Limb (tissue), 2 donors: ENCODE measurements at regions not wholly inside any gene's neighbourhood (a gene's known extent, or its start where the extent isn't known, plus 50 kb on each side); places are given as distances from the start of the nearest gene placed in this dataset.
"Not testable (repeated sequence)": the region's sequence is repeated elsewhere in the genome, so short reads cannot be mapped to it uniquely, and the experiment has no call there.

Experiments
- DNase-seq, 2 donors: peaks; one replicate each; pipeline ENCODE4 v3.0.0-alpha.2; 2016; ENCODE audit errors: extremely low spot score in 2 of 2

DNA sequence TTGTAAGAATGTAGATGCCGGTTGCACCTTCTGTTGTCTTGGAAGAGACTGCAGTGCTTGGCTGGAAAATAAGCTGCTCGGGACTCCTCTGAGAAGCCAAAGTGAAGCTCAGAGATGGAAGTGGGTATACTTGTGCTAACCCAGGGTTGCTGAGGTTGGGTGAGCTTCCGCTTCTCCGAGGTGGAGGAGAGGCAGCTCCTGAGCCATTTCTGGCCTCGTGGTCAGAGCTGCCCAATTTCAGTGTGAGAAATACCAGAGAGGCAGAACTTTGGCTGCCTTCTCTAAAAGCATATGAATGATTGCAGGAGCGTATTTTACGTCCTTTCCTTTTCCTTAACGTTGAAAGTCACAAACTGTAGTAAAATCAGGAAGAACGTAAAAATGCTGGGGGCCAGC is 292.0 kb upstream of the PLGLB2 start:
- DNase-seq = not testable (repeated sequence)

DNA sequence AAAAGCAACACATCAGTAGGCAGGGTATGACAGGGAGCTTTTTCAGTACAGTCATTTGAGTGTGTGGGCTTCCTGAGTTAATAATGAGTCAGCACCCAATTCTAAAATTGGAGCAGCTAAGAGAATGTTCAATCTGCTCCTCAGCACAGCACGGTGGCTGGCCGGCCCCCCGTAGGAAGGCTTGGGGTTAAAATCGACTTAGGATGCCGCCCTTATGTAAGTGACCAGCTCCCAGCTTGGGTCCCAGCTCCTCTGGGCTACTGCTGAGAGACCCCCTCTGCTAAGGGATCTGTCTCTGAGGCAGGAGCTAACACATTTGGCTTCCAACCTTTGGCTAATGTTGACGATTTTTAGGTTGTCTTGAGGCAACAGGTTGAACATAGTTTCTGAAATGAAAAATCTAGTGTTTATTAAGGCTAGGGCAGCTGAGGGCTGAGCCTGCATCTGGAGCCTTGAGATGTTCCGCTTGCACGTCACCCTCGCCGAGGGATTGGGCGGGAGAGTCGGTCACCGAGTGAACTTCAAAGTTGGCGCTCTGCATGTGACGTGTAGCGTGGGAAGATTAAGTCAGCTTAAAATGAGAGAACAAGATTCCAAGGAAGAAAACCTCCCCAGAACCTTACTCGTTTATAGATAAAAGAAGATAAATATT is 291.3 kb upstream of the PLGLB2 start:
- DNase-seq = not testable (repeated sequence)

DNA sequence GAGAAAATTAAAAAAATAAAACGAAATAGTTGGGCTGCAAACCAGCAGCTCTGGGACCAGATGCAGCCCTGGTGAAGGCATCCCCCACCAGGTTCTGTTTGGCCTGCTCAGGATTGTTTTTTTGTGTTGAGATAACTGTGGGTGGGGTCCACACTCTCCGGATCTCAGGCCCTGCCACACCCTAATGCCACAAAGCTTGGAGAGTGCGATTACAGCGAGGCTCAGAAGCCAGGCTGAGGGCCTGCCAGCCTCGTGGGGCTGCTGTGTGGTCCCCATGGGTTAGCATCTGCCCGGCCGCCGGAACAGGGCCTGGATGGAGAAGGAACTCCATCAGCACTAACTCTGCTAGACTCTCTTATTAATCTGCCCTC is 290.8 kb upstream of the PLGLB2 start:
- DNase-seq = not testable (repeated sequence)

DNA sequence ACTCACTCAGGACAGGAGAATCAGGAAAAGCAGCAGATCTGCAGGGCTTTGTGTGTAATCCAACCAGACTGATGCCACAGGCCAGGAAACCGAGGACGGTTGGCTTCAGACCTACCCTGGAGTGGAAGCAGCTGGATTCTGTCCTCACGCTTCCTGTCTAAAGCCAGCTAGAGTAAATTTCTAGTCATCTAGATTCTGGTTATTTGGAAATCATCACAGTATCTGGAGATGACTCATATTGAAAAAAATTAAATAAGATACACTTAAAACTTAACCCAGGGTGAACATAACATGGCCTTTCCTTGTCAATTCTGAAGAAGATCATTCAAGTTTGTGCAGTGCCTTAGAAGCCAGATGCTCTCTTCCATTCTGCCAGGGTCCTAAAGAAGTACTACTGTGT is 288.9 kb upstream of the PLGLB2 start:
- not testable (repeated sequence) for DNase-seq

DNA sequence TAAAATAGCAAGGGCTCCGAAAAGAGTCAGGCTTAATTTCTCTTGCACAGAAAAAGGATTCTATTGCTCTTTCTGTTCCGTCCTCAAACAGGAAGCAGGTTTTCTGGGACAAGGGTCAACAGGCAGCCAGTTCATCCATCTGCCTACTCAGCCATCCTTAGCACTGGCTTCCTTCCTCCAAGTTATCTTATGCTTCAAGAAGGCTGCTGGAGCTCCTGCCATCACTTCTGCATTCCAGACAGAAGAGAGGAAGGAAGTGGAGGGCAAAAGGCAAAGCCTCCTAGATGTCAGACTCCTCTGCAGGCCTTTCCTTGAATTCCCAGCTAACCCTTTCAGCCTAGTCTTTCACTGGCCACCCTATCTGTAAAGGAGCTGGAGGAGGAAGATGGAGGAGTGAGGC is 287.8 kb upstream of the PLGLB2 start:
- not testable (repeated sequence) for DNase-seq

DNA sequence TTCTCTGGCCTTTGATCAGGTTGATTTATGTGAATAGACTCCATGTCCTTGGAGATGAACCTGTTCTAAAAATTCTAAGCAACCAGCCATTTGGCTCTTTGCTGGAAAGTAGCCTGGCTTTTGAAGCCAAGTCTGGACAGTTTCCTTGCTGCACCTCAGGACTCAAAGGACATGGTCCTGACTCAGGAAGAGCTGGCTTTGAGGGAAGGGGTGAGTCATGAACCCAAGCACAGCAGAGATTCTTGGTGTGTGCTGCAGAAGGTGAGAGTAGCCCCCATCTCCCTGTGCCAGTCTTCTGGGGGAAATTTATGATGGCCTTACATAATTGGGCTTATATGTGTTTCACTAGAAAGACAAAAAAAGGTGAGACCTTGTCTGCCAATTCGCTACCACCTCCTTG is 287.2 kb upstream of the PLGLB2 start:
- DNase-seq = not testable (repeated sequence)

DNA sequence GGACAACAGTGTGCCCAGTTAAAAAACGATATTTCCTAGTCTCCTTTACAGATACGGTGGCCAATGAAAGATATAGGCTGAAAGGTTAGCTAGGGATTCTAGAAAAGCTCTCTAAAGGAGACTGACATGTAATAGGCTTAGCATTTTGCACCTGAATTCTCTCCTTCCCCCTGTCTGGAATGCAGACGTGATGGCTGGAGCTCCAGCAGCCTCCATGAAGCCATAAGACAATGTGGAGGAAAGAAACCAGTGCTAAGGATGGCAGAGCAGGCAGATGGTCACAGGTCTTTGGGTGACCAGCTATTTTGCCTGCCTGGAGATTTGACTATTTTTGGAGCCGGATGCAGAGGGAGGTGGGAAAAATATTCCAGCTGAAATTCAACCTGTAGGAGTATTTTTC is 286.2 kb upstream of the PLGLB2 start:
- not testable (repeated sequence) for DNase-seq

DNA sequence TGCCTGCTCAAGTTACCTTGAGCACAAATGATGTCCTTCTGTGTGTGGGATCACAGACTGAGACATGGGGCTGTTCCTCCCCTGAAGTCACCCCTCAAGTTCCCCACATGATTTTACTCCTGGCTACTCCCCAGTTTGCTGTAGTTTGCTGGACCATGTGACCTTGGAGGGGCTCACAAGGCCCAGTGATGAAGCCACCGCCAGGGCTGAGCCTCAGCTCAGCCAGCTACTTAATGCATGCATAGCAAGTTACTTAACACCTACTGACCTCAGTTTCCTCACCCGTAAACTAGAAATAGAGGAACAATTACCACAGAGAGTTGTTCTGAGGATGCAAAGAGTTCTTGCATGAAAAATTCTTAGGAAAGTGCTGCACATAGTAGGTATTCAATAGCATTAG is 283.7 kb upstream of the PLGLB2 start:
- not testable (repeated sequence) for DNase-seq

DNA sequence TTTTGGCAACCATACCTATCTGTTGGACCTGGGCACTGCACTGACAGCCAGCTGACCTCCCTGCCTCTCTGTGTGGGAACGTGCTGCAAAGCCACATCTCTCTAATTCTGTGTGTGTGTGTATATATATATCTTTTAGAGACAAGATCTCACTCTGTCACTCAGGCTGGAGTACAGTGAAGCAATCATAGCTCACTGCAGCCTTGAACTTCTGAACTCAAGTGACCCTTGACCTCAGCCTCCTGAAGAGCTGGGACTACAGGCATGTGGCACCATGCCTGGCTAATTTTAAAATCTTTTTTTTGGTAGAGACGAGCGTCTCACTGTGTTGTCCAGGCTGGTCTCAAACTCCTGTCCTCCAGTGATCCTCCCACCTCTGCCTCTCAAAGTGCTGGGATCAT is 282.2 kb upstream of the PLGLB2 start:
- not testable (repeated sequence) for DNase-seq

DNA sequence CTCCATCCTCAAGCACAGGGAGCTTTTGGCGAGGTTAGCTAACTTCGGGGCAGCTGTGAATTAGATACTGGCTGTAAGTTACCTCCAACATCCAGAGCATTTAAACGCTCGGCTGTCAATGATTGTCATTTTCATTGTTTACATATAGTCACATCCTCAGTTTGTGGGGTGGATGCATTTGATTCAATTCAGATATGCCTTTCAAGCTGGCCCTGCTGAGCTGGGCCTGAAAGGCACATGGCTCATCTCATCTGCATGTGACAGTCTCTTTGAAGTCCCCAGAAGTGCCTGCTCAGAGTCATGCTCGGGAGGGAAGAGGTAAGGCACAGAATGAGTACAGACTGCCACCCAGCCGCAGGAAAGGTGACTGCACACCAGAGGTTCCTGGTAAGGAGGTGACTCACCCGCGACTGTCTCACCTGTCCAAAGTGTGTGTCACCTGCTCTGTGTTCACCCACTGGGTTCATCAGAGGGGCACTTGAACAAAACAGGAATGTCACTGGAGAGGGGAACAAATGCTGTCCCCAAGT is 281.2 kb upstream of the PLGLB2 start:
- not testable (repeated sequence) for DNase-seq

DNA sequence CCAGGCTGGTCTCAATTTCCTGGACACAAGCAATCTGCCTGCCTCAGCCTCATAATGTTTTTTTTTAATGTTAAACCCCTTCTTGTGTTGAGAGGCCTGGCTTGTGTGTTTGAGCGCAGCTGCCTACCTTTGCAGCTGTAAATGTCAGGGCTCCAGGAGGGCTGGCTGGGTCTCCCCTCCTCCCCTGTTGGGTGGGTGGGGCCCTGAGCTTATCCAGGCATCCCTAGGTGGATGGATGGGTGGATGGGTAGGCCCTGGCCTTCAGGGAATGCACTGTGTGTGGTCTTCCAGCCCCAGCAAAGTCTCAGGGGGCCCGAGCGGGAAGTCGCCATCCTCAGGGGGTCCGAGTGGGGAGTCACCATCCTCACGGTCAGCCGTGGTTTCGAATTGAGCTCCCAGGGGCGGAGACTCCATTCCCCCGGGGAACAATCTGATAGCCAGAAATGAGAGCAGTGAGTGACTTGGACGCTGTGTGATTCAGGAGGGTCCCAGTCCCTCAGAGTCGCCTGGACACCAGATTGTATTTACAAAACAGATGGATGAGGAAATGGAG is 279.4 kb upstream of the PLGLB2 start:
- DNase-seq = not testable (repeated sequence)

DNA sequence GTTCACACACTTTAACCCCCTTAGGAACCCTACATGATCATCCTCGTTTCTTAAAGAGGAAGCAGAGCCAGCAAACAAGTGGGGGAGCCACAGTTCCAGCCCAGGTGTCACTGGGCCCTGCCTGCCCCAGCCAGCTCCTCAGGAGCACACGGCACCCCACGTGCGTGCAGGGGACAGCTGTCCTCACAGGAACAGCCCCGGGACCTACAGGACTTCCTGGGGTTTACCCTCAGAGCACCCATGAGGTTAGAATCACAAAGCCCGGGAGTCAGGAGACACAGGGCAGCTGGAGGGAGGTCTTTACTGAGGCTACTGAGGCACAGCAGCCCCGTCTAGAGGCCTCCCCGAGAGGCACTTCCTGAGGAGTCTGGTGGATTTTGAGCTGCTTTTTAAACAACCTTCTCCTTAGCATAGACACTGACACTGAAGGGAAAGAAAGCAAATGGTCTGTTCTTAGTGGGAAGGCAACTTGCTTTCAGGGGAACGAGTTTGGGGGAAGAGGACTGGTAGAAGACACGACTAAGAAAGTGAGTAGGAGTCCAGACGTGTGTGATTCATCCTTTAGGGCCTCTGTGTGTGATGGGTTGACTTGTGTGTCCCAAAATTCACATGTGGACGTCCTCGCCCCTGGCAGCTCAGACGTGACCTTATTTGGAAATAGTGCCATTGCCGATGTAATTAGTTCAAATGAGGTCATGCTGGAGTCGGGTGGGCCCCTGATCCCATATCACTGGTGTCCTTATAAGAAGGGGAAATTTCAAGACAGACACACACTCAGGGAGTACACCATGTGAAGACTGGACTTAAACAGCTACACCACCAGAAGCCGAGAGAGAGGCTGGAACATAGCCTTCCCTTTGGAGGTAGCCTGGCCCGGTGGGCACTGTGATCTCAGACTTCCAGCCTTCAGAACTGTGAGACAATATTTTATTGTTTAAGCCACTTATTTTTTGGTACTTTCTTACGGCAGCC is 278.4 kb upstream of the PLGLB2 start:
- DNase-seq = not testable (repeated sequence)

DNA sequence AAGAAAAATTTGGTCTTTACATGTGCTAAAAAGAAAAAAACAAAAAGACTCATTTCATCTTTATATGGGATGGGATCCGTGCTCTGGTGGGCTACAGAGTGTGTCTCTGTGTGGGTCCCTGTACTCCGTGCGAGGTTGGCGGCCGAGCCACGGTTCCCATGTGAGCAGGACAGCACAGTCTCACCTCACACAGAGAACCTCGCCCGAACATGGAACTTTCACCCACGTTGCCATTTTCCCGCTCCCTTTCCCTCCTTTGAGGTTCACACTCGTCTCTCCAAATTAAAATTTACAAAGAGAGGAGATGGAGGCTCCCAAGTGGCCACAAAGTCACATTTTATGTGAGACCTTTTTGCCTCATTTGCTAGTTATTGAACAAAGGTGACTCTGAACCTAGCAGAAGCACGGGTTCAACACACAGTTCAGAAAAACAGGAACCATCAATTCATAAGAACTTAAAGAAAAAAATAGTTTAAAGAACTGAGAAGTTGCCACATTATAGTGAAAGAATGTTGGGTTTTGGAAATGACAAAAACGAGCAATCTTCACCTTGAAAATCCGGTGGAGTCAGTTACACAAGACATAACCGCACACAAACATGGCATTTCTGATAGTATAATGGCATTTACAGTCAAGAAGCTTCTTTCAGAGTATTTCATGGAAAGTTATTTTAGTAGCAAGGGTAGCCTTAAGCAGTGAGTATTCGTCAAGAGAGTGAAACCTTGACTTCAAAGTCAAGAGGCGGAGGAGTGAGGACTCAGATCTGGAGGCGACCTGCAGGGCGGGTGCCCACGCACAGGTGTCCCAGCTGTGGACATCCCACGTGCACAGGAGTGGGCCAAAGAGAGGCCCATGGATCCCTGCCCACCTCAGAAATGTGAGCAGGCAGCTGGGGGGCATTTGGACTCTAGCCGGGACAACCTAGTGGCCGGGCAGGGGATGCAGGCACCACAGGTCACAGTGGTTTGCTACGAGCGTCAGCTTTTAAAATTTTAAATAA is 277.2 kb upstream of the PLGLB2 start:
- not testable (repeated sequence) for DNase-seq

DNA sequence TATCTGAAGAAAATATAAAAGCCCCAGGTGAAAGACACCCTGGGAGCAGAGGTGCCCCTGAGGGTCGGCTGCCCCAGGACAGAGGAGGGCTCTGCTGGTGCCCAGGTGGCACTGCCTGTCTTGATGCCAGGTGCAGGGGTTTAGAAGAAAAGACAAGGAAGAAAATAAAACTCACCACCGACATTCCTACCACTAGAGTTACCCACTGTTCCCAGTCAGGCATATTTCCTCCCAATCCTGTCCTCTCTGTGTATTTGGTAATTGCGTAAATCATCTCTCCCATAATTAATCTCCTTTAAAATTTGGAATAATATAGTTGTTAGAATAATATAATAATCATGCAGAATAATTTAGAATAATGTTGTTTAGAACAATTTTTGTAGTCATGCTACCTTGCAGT is 276.4 kb upstream of the PLGLB2 start:
- not testable (repeated sequence) for DNase-seq

DNA sequence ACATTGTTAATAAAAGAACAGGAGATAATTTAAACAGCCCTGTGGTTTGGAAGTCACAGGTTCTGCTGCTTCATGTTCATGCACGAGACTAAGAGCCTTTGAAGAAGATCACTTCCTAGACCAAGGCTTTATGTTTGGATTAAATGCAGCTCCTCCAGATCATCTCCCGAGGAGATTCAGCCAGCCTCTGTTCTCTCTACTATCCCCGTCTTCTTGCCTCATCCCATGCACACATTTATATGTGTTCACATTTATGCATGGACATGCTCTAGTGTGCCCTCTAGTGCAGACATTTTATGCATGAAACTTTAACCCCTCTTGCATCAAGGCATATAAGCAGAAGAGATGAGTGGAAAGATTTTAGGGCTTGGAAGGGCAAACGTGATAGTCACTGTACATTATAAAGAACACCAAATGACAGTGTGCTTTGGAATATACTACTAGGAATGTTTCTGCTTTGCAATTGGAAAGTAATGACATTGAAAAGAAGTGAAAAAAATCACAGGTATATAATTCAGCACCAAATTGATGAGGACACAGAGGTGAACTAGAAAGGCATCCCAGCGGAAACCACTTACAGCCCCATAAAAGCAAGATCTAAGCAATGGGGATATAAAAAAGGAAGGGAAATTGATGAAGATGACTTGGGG is 271.5 kb upstream of the PLGLB2 start:
- not testable (repeated sequence) for DNase-seq

DNA sequence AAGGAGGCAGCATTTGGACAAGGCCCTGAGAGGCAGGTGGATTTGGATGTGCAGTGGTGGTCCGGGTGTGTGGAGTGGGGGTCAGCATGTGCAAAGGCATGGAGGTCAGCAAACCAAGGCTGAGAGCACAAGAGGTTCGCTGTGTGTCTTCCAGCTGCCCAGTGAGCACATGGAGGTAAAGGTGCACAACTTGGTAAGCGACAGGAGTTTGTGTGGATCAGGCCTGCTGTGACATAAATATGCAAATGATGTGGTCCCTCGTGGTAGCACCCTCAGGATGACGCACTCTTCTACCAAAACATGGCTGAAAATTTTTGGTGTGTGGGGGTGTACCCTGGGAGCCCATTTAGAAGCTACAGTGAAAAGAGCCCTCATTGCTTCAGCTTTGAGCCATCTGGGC is 271.0 kb upstream of the PLGLB2 start:
- DNase-seq = not testable (repeated sequence)

DNA sequence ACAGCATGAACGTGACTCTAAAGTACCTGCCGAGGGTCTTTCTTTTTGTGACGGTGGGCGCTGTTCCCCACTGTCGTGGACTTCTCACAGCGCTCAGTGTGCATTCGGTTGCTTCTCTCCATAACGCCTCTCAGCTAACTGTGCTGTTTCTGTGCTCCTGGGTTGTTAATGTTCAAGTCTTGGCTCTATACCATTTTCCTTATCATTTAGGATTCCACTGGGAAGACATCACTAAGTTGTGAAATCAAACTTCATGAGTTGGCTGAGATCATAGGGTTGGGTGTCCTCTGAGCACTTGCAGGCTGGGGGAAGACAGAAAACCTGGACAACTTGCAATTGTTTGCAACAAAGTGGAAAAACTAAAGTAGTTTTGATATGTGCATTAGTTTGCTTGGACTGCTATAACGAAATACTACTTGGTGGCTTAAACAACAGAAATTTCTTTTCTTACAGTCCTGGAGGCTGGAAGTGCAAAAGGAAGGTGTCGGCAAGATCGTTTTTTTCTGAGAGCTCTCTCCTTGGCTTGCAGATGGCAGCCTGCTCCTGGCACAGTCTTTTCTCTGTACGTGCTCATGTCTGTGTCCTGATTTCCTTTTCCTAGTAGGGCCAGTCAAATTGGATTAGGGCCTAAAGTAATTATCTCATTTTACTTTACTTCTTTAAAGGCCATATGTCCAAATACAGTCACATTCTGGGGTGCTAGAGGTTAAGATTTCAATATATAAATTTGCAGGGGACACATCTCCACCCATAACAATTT is 270.0 kb upstream of the PLGLB2 start:
- DNase-seq = not testable (repeated sequence)

DNA sequence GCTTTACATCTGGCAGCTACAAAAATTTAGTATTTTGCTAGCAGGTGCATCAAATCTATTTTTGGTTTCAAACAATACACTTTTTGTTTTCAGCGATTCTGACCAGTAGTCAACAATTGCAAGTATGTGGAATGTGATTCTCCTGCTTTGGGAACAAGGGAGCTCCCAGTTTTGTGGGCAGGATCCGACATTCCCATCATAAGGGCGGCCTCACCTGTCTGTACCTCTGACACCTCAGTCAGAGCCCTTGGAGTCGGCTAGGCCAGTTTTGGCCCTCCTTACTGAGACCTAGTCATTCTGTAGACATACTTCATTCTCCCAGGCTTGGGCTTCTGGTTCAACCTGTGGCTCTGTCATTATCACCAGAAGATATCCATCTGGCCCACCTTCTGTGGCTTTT is 269.0 kb upstream of the PLGLB2 start:
- not testable (repeated sequence) for DNase-seq

DNA sequence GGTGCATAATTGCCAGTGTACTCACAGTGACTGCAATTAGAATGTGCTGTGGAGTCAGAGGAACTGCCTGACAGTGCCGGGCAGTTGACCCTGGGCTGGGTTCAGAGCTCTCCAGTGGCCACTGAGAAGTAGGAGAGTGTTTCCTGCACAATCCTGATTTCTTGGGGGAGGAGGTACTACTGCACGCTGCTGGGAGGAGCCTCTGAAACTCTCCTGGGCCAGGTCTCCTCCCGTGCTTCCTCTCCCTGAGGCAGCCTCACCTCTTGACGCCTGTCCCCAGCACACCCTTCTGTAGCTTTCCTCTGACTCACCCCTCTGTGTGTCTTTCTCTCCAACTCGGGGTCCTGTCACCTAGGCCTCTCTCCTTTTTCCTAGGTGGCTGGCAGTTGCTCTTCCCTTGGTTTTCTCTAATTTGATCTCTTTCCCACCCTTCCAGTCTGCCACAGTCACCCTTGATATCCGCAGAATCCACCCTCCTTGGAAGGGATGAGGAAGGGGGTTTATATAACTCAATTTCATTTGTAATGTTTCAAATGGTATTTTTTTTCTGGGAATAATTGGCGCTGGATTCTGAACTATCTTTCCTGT is 264.7 kb upstream of the PLGLB2 start:
- DNase-seq = not testable (repeated sequence)
